DND-41 (cell line): ENCODE measurements at regions not wholly inside any gene's neighbourhood (a gene's known extent, or its start where the extent isn't known, plus 50 kb on each side); places are given as distances from the start of the nearest gene placed in this dataset.

ENCODE experiments used
- ATAC-seq: fragments of 200-7000 bp; cut with Tn5 transposase; 3 replicates; pipeline ENCODE4 v1.9.1; 2021; ENCODE audit warnings: low read depth; ENCODE audit not compliant: insufficient read depth
- DNase-seq: peaks from one replicate; pipeline ENCODE4 v3.0.0-alpha.2; 2020
- H2AFZ ChIP-seq: 2 replicates; pipeline ENCODE4 v1.6.0; 2012; ENCODE audit warnings: low read depth, low read length
- H3K27ac ChIP-seq: 2 replicates; pipeline ENCODE4 v1.5.1; 2012; ENCODE audit warnings: low read length, inconsistent platforms
- H3K27me3 ChIP-seq: fragments of 200-600 bp; sonication (generic); 2 replicates; pipeline ENCODE4 v1.6.0; 2012; ENCODE audit warnings: low read length, mild to moderate bottlenecking, inconsistent platforms; ENCODE audit not compliant: insufficient read depth, poor library complexity
- H3K36me3 ChIP-seq: 2 replicates; pipeline ENCODE4 v1.5.1; 2012; ENCODE audit warnings: low read length, inconsistent platforms; ENCODE audit not compliant: insufficient read depth
- H3K4me1 ChIP-seq: 2 replicates; pipeline ENCODE4 v1.5.1; 2012; ENCODE audit warnings: mild to moderate bottlenecking, low read length; ENCODE audit not compliant: insufficient read depth
- H3K4me2 ChIP-seq: 2 replicates; pipeline ENCODE4 v1.6.0; 2012; ENCODE audit warnings: mild to moderate bottlenecking, moderate library complexity, low read length, inconsistent platforms; ENCODE audit not compliant: insufficient read depth
- H3K4me3 ChIP-seq, 2 experiments: fragments of 200-600 bp in 1 of 2; shearing (Covaris generic) in 1 of 2; 2 replicates each; pipeline ENCODE4 v1.5.1; 2012 to 2016; ENCODE audit warnings: inconsistent platforms in 2 of 2, low read length in 2 of 2, mild to moderate bottlenecking in 2 of 2, low read depth in 1 of 2, moderate library complexity in 1 of 2
- H3K79me2 ChIP-seq: 2 replicates; pipeline ENCODE4 v1.6.0; 2012; ENCODE audit warnings: low read length, inconsistent platforms; ENCODE audit not compliant: insufficient read depth
- H3K9ac ChIP-seq: 2 replicates; pipeline ENCODE4 v1.6.0; 2012; ENCODE audit warnings: low read depth, mild to moderate bottlenecking, inconsistent platforms, low read length, moderate library complexity
- H3K9me3 ChIP-seq: 2 replicates; pipeline ENCODE4 v1.5.1; 2012; ENCODE audit warnings: low read length, moderate library complexity, mild to moderate bottlenecking, inconsistent platforms; ENCODE audit not compliant: insufficient read depth, severe bottlenecking
- H4K20me1 ChIP-seq: 2 replicates; pipeline ENCODE4 v1.6.0; 2012; ENCODE audit warnings: low read length; ENCODE audit not compliant: insufficient read depth
- EZH2 ChIP-seq: IDR thresholded peaks from 3 replicates; pipeline ENCODE4 v1.6.1; 2012; ENCODE audit warnings: borderline replicate concordance, low read depth, mild to moderate bottlenecking, moderate library complexity, low read length, inconsistent platforms; ENCODE audit not compliant: severe bottlenecking
- TF ChIP-seq, protein P1 (sequence below): IDR thresholded peaks from 2 replicates; pipeline ENCODE4 v1.5.1; 2012; ENCODE audit warnings: borderline replicate concordance, low read length, moderate library complexity, mild to moderate bottlenecking; ENCODE audit not compliant: poor library complexity, severe bottlenecking; ENCODE audit errors: extremely low read depth

DNA sequence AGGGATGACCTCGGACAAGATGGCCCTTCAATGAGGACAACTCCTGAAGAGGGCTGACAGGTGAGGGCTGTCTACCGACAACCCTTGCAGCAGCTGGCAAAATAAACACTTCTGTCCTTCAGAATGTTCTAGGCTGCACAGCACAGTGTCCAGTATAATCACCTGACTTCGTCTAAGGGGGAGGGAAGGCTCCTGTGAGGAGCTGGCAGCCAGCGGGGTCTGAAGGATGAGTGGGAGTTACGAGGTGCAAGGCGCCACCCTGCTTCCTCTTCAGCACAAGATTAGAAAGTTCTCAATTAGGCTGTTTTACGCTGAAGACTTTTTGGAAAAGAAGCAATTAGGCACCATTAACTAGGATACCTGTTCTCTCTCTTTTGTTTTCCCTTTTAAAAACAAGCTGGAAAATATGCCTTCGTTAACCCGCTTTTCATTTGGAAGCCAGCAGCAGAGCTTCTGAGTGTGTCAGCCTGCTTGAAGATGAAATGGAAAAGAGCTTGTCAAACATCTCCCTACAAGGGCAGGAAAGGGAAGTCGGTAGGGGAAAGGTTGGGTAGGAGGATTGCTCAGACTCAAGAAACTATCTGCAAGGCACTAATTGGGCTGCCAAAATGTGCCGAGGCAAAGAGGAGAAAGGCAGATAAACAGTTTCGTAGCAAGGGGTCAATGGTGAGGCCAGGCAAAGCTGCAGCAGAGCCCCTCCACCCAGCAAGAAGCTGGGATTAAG lies 592.2 kb upstream of the CADM1 start:
- ATAC-seq = no peak
- DNase-seq = no peak
- H3K9me3 ChIP-seq = no peaks in the 10 kb centered on the region

DNA sequence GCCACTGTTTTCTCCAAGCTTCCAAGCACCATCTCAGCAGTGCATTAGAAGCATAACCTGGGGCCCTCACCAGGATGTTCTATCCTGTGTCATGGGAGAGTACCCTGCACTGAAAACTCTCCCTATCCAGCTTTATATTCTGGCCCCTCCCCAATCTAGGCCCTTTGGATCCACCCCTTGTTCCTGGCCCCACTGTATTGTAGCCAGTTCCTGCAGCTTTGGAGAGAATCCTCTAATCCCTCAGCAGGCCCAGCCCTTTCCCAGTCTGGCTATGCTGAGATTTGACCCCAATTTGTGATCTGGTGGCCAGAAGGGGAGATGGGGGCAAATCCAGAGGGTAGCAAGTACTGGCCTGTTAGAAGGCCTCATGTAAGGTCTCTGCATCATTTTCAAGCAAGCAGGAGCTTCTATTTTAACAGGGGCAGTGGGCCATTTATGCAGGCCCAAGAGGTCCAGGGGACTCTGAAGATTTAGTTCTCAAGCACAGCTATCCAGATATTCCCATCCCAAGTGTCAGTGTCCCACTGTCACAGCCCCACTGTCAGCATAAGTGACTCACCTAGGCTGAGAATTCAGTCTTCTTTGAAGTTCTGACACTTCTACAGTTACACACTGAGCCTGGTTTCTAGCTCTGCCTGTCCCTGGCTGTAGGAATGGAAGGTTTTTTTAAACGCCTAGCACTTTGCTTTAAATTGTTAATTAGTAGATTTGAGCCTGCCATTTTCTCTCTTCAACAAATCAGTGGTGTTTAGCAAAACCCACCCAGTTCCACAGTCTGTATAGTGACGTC lies 589.5 kb upstream of the CADM1 start:
- Histone ChIP-seq H3K9ac (no peak overlapping the region), H3K36me3 (no peaks in the 10 kb centered on the region), H2AFZ (no peak overlapping the region), H4K20me1 (no peaks in the 10 kb centered on the region), H3K4me1 (no peaks in the 10 kb centered on the region), H3K4me2 (no peak overlapping the region), H3K9me3 (no peaks in the 10 kb centered on the region), H3K27ac (no peak overlapping the region), H3K79me2 (no peaks in the 10 kb centered on the region), H3K27me3 (peaks cover 12% of the 10 kb centered on the region), H3K4me3 (no peak overlapping the region)
- TF ChIP-seq, protein P1, sequence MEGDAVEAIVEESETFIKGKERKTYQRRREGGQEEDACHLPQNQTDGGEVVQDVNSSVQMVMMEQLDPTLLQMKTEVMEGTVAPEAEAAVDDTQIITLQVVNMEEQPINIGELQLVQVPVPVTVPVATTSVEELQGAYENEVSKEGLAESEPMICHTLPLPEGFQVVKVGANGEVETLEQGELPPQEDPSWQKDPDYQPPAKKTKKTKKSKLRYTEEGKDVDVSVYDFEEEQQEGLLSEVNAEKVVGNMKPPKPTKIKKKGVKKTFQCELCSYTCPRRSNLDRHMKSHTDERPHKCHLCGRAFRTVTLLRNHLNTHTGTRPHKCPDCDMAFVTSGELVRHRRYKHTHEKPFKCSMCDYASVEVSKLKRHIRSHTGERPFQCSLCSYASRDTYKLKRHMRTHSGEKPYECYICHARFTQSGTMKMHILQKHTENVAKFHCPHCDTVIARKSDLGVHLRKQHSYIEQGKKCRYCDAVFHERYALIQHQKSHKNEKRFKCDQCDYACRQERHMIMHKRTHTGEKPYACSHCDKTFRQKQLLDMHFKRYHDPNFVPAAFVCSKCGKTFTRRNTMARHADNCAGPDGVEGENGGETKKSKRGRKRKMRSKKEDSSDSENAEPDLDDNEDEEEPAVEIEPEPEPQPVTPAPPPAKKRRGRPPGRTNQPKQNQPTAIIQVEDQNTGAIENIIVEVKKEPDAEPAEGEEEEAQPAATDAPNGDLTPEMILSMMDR = no peak
- TF ChIP-seq EZH2 = no peak
- no peak for DNase-seq
- ATAC-seq = no peak

More for the DNA sequence above, 592.2 kb upstream of the CADM1 start:
- Histone ChIP-seq H3K79me2 (no peaks in the 10 kb centered on the region), H3K27me3 (peaks cover 3% of the 10 kb centered on the region), H3K27ac (no peak overlapping the region), H3K4me1 (no peaks in the 10 kb centered on the region), H2AFZ (no peak overlapping the region), H3K36me3 (no peaks in the 10 kb centered on the region), H4K20me1 (no peaks in the 10 kb centered on the region), H3K4me3 (no peak overlapping the region), H3K9ac (no peak overlapping the region), H3K4me2 (no peak overlapping the region)
- TF ChIP-seq, protein P1 = no peak
- TF ChIP-seq EZH2 = no peak

DNA sequence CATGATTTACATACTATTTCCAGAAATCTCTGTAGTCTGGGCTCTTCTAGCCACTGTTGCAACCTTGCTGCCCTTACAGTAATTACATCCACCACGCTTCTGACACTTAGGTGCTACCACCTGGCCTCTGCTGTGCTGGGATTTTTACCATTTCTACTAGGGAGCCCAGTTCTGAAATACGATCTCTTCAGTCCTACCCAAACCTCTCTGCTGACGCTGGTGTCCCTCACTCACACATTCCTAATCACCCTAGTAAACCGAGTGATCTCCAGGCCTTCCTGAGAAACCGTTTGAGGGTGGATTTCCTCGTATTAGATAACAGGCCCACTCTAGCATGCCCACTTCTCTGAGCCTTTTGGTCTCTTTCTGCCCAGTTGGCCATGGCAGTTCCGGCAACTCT lies 588.9 kb upstream of the CADM1 start:
- no peak overlapping the region for H2AFZ ChIP-seq
- H3K27ac ChIP-seq = no peak overlapping the region
- peaks cover 12% of the 10 kb centered on the region for H3K27me3 ChIP-seq
- no peak overlapping the region for H3K9ac ChIP-seq
- H3K4me3 ChIP-seq = no peak overlapping the region
- no peaks in the 10 kb centered on the region for H3K36me3 ChIP-seq
- TF ChIP-seq, protein P1 = no peak
- no peak for TF ChIP-seq EZH2
- H4K20me1 ChIP-seq = no peaks in the 10 kb centered on the region
- no peak overlapping the region for H3K4me2 ChIP-seq
- DNase-seq (no peak), ATAC-seq (no peak)
- no peaks in the 10 kb centered on the region for H3K9me3 ChIP-seq
- no peaks in the 10 kb centered on the region for H3K4me1 ChIP-seq
- no peaks in the 10 kb centered on the region for H3K79me2 ChIP-seq
